Transverse colon (tissue), 4 donors: ENCODE measurements at regions not wholly inside any gene's neighbourhood (a gene's known extent, or its start where the extent isn't known, plus 50 kb on each side); places are given as distances from the start of the nearest gene placed in this dataset.
"Not testable (repeated sequence)": the region's sequence is repeated elsewhere in the genome, so short reads cannot be mapped to it uniquely, and the experiment has no call there.

Experiments
- DNase-seq: peaks from one replicate; pipeline ENCODE4 v3.0.0-alpha.2; 2019
- H3K27ac ChIP-seq, 4 donors: fragments of 200-600 bp; sonication (generic); 2 replicates each; pipeline ENCODE4 v1.5.1; 2016 to 2018; ENCODE audit warnings: inconsistent platforms in 4 of 4
- H3K27me3 ChIP-seq: fragments of 200-600 bp; sonication (generic); 2 replicates; pipeline ENCODE4 v1.5.1; 2017; ENCODE audit warnings: inconsistent platforms
- H3K36me3 ChIP-seq, 4 donors: fragments of 200-600 bp; sonication (generic); 2 replicates each; pipeline ENCODE4 v1.5.1; 2017 to 2019; ENCODE audit warnings: inconsistent platforms in 4 of 4
- H3K4me1 ChIP-seq, 4 donors: fragments of 200-600 bp; sonication (generic); 2 replicates each; pipeline ENCODE4 v1.5.1; 2017 to 2020; ENCODE audit warnings: inconsistent platforms in 4 of 4
- H3K4me3 ChIP-seq, 4 donors: fragments of 200-600 bp; sonication (generic); 1 replicate in 1 of 4; 2 replicates in 3 of 4; pipeline versions ENCODE4 v1.5.1 to v1.6.1; 2017 to 2019; ENCODE audit warnings: inconsistent platforms in 4 of 4
- H3K9me3 ChIP-seq, 2 donors: fragments of 200-600 bp; sonication (generic); 2 replicates each; pipeline ENCODE4 v1.5.1; 2017 to 2019; ENCODE audit warnings: inconsistent platforms in 2 of 2
- CTCF ChIP-seq, 5 experiments: fragments of 200-600 bp in 3 of 5; fragments of 450-650 bp in 2 of 5; sonication (generic) in 3 of 5; IDR thresholded peaks; 1 replicate in 2 of 5; 2 replicates in 3 of 5; pipeline ENCODE4 v1.5.1; 2016 to 2017; ENCODE audit warnings: antibody characterized with exemption in 5 of 5, inconsistent platforms in 3 of 5, mild to moderate bottlenecking in 2 of 5, moderate library complexity in 1 of 5
- EP300 ChIP-seq: sonication (generic); formaldehyde crosslinking; IDR thresholded peaks from one replicate; pipeline ENCODE4 v1.6.1; 2017; ENCODE audit warnings: antibody characterized with exemption, low read depth
- POLR2A ChIP-seq: fragments of 450-650 bp; IDR thresholded peaks from one replicate; pipeline ENCODE4 v1.6.1; 2016; ENCODE audit warnings: antibody characterized with exemption, mild to moderate bottlenecking, moderate library complexity
- POLR2AphosphoS5 ChIP-seq, 3 donors: sonication (generic); formaldehyde crosslinking; IDR thresholded peaks; one replicate each; pipeline ENCODE4 v1.6.1; 2016; ENCODE audit warnings: antibody characterized with exemption in 3 of 3
- WGBS, 2 donors: methylation state at CpG; one replicate each; pipeline ENCODE4 v1.1.5; 2018; ENCODE audit warnings: low coverage in 1 of 2; 5-methylcytosine and 5-hydroxymethylcytosine counted together
- in situ Hi-C, 4 donors: fragments of 200-750 bp; cut with MboI; loops; one replicate each; pipeline versions ENCODE4 v1.15.0 to v1.15.1; 2017; ENCODE audit warnings: low sequenced_read_pairs in 3 of 4, low pct_ligation_motif_present in 1 of 4, low pct_unique_long_range_greater_than_20kb in 1 of 4
- intact Hi-C: fragments of 100-400 bp; cut with DNase I; formaldehyde crosslinking; loops from one replicate; pipeline ENCODE4 v1.15.1; 2023; ENCODE audit warnings: low total_unique reads

- no peak overlapping the region for H3K4me3 ChIP-seq
- H3K27ac ChIP-seq: no peak overlapping the region
- no peak for TF ChIP-seq POLR2A
- peak in 1 of 3 donors; percentile 24 for TF ChIP-seq POLR2AphosphoS5 (IDR thresholded peaks at IDR 0.05)
- 34 to 45% methylated on average over 2 to 8 of the region's 8 CpGs for WGBS, 2 donors
- DNase-seq: peak; percentile 48
- no peaks in the 10 kb centered on the region for H3K27me3 ChIP-seq
- in situ Hi-C loops (loop anchor here (10.0 to 25.0 kb wide), 4 partner anchors 115 to 798 kb away; no protein-coding TSS in a partner anchor), intact Hi-C loops (no loop called here)
- no peaks in the 10 kb centered on the region for H3K36me3 ChIP-seq
- H3K4me1 ChIP-seq: peaks cover 0 to 8% (median 2%) of the 10 kb centered on the region in 4 donors
- no peaks in the 10 kb centered on the region for H3K9me3 ChIP-seq
Observed at GRCh38 chr11:128039140-128040021, 548.0 kb downstream of the ETS1 start.

- in situ Hi-C loops (loop anchor here (10.0 to 25.0 kb wide), 4 partner anchors 118 to 801 kb away; no protein-coding TSS in a partner anchor), intact Hi-C loops (no loop called here)
- Histone ChIP-seq H3K27ac (no peak overlapping the region), H3K4me3 (no peak overlapping the region), H3K4me1 (peaks cover 0 to 8% (median 2%) of the 10 kb centered on the region in 4 donors), H3K27me3 (no peaks in the 10 kb centered on the region), H3K36me3 (no peaks in the 10 kb centered on the region), H3K9me3 (no peaks in the 10 kb centered on the region)
- TF ChIP-seq EP300: no peak
- no peak for TF ChIP-seq CTCF (IDR thresholded peaks at IDR 0.05)
- TF ChIP-seq POLR2A: no peak
- no peak for TF ChIP-seq POLR2AphosphoS5 (IDR thresholded peaks at IDR 0.05)
- no peak for DNase-seq
- WGBS, 2 donors: 70% methylated on average over 4 of the region's 4 CpGs; no CpG with 5 or more reads in 1 of the 2 donors
Observed at GRCh38 chr11:128036556-128037093, 550.7 kb downstream of the ETS1 start.

- H3K36me3 ChIP-seq: no peaks in the 10 kb centered on the region
- no peak overlapping the region for H3K4me3 ChIP-seq
- 67 to 88% methylated on average over 4 to 5 of the region's 5 CpGs for WGBS, 2 donors
- peaks cover 0 to 8% (median 2%) of the 10 kb centered on the region in 4 donors for H3K4me1 ChIP-seq
- intact Hi-C loops: no loop called here
- no peaks in the 10 kb centered on the region for H3K9me3 ChIP-seq
- no peak for DNase-seq
- no peak overlapping the region for H3K27ac ChIP-seq
- no peaks in the 10 kb centered on the region for H3K27me3 ChIP-seq
- in situ Hi-C loops: loop anchor here (10.0 to 25.0 kb wide), 4 partner anchors 119 to 801 kb away; no protein-coding TSS in a partner anchor
- TF ChIP-seq POLR2AphosphoS5 (IDR thresholded peaks at IDR 0.05) (no peak), POLR2A (no peak), CTCF (IDR thresholded peaks at IDR 0.05) (no peak), EP300 (no peak)
Observed at GRCh38 chr11:128036006-128036405, 551.4 kb downstream of the ETS1 start.

GRCh38 chr11:128031538-128032134 lies 555.7 kb downstream of the ETS1 start:
- H3K27ac ChIP-seq, H3K4me3 ChIP-seq, H3K36me3 ChIP-seq, H3K27me3 ChIP-seq, H3K4me1 ChIP-seq, intact Hi-C loops, H3K9me3 ChIP-seq: not testable (repeated sequence)
- peak; percentile 39 for DNase-seq
- WGBS, 2 donors: 53 to 67% methylated on average over 3 to 14 of the region's 14 CpGs
- in situ Hi-C loops: loop anchor here (10.0 to 25.0 kb wide), 4 partner anchors 123 to 806 kb away; no protein-coding TSS in a partner anchor
- TF ChIP-seq CTCF (IDR thresholded peaks at IDR 0.05): peak; percentile 63 to 73 (median 67)
